CD14-positive monocyte (primary cell): ENCODE measurements at regions not wholly inside any gene's neighbourhood (a gene's known extent, or its start where the extent isn't known, plus 50 kb on each side); places are given as distances from the start of the nearest gene placed in this dataset.

ENCODE experiments used
- DNase-seq, 3 donors: peaks; one replicate each; pipeline ENCODE4 v3.0.0-alpha.2; 2011 to 2022
- H2AFZ ChIP-seq: 2 replicates; pipeline ENCODE4 v1.6.0; 2012; ENCODE audit warnings: mild to moderate bottlenecking, low read depth, low read length, inconsistent platforms; ENCODE audit not compliant: insufficient read depth, poor library complexity, severe bottlenecking
- H3K27ac ChIP-seq, 2 donors: 1 replicate in 1 of 2; 2 replicates in 1 of 2; pipeline ENCODE4 v1.5.1; 2012 to 2013; ENCODE audit warnings: low read length in 2 of 2, control low read depth in 1 of 2, inconsistent platforms in 1 of 2, low read depth in 1 of 2, mild to moderate bottlenecking in 1 of 2
- H3K27me3 ChIP-seq, 2 donors: one replicate each; pipeline versions ENCODE4 v1.6.0 to v1.6.1; 2011 to 2013; ENCODE audit warnings: low read length in 2 of 2; ENCODE audit not compliant: control insufficient read depth in 2 of 2, insufficient read depth in 2 of 2
- H3K36me3 ChIP-seq, 2 donors: replicated peaks in 1 of 2; 1 replicate in 1 of 2; 2 replicates in 1 of 2; pipeline versions ENCODE4 v1.5.1 to v1.6.1; 2012 to 2013; ENCODE audit warnings: low read length in 2 of 2, control low read depth in 1 of 2, inconsistent platforms in 1 of 2, mild to moderate bottlenecking in 1 of 2; ENCODE audit not compliant: insufficient read depth in 2 of 2, control insufficient read depth in 1 of 2
- H3K4me1 ChIP-seq, 2 donors: 1 replicate in 1 of 2; 2 replicates in 1 of 2; pipeline versions ENCODE4 v1.5.1 to v1.6.1; 2012 to 2013; ENCODE audit warnings: low read length in 2 of 2, control low read depth in 1 of 2, inconsistent platforms in 1 of 2, mild to moderate bottlenecking in 1 of 2, moderate library complexity in 1 of 2; ENCODE audit not compliant: insufficient read depth in 2 of 2, control insufficient read depth in 1 of 2
- H3K4me2 ChIP-seq: replicated peaks from 2 replicates; pipeline ENCODE3; 2012; ENCODE audit warnings: low read length, moderate library complexity, mild to moderate bottlenecking; ENCODE audit not compliant: poor library complexity, severe bottlenecking; ENCODE audit errors: extremely low read depth
- H3K4me3 ChIP-seq, 3 experiments: fragments of 200-600 bp in 1 of 3; sonication (generic) in 1 of 3; replicated peaks in 1 of 3; 1 replicate in 2 of 3; 2 replicates in 1 of 3; pipeline ENCODE4 v1.5.1; 2011 to 2013; ENCODE audit warnings: low read length in 3 of 3, mild to moderate bottlenecking in 3 of 3, control low read depth in 2 of 3, low read depth in 2 of 3, inconsistent platforms in 1 of 3, moderate library complexity in 1 of 3
- H3K79me2 ChIP-seq: 2 replicates; pipeline ENCODE4 v1.6.0; 2012; ENCODE audit warnings: mild to moderate bottlenecking, control low read depth, inconsistent platforms, low read length, moderate library complexity; ENCODE audit not compliant: insufficient read depth
- H3K9ac ChIP-seq: 2 replicates; pipeline ENCODE4 v1.6.0; 2017; ENCODE audit warnings: low read length, mild to moderate bottlenecking; ENCODE audit not compliant: insufficient read depth, poor library complexity, severe bottlenecking
- H3K9me3 ChIP-seq, 2 donors: replicated peaks in 1 of 2; 1 replicate in 1 of 2; 2 replicates in 1 of 2; pipeline versions ENCODE4 v1.5.1 to v1.6.1; 2012 to 2013; ENCODE audit warnings: low read length in 2 of 2, control low read depth in 1 of 2; ENCODE audit not compliant: control insufficient read depth in 1 of 2, insufficient read depth in 1 of 2
- H4K20me1 ChIP-seq: 2 replicates; pipeline ENCODE4 v1.6.0; 2012; ENCODE audit warnings: mild to moderate bottlenecking, low read length, control low read depth, moderate library complexity; ENCODE audit not compliant: insufficient read depth
- H3K27ac Mint-ChIP-seq, 7 donors: one replicate each; pipeline ENCODE4 v1.8.0; 2020; ENCODE audit warnings: mild to moderate bottlenecking in 7 of 7, mixed read lengths in 7 of 7, moderate library complexity in 6 of 7, inconsistent platforms in 2 of 7
- H3K27me3 Mint-ChIP-seq, 3 donors: one replicate each; pipeline ENCODE4 v1.8.0; 2021 to 2022; ENCODE audit warnings: low read depth in 3 of 3, mild to moderate bottlenecking in 3 of 3, mixed read lengths in 3 of 3, moderate library complexity in 3 of 3, inconsistent platforms in 1 of 3
- H3K36me3 Mint-ChIP-seq, 2 donors: one replicate each; pipeline ENCODE4 v1.8.0; 2020; ENCODE audit warnings: mixed read lengths in 2 of 2, inconsistent platforms in 1 of 2, mild to moderate bottlenecking in 1 of 2
- H3K4me1 Mint-ChIP-seq: one replicate; pipeline ENCODE4 v1.8.0; 2020; ENCODE audit warnings: mild to moderate bottlenecking, mixed read lengths
- H3K4me3 Mint-ChIP-seq, 2 donors: one replicate each; pipeline ENCODE4 v1.8.0; 2020; ENCODE audit warnings: mild to moderate bottlenecking in 2 of 2, mixed read lengths in 2 of 2, moderate library complexity in 1 of 2
- H3K9me3 Mint-ChIP-seq, 7 donors: one replicate each; pipeline ENCODE4 v1.8.0; 2020 to 2022; ENCODE audit warnings: mixed read lengths in 7 of 7, mild to moderate bottlenecking in 6 of 7, moderate library complexity in 6 of 7, inconsistent platforms in 2 of 7
- WGBS: methylation state at CpG from one replicate; pipeline ENCODE4 v1.1.5; 2013; ENCODE audit warnings: missing lambda C conversion rate; ENCODE audit not compliant: insufficient coverage; 5-methylcytosine and 5-hydroxymethylcytosine counted together
- intact Hi-C, 2 donors: fragments of 100-400 bp; cut with micrococcal nuclease; formaldehyde crosslinking; loops; one replicate each; pipeline versions ENCODE4 v1.15.0 to v1.15.1; 2023
- TF ChIP-seq, protein P1 (sequence below): fragments of 200-600 bp; IDR thresholded peaks from one replicate; pipeline ENCODE4 v1.8.0; 2022; ENCODE audit warnings: antibody characterized with exemption, mild to moderate bottlenecking

DNA sequence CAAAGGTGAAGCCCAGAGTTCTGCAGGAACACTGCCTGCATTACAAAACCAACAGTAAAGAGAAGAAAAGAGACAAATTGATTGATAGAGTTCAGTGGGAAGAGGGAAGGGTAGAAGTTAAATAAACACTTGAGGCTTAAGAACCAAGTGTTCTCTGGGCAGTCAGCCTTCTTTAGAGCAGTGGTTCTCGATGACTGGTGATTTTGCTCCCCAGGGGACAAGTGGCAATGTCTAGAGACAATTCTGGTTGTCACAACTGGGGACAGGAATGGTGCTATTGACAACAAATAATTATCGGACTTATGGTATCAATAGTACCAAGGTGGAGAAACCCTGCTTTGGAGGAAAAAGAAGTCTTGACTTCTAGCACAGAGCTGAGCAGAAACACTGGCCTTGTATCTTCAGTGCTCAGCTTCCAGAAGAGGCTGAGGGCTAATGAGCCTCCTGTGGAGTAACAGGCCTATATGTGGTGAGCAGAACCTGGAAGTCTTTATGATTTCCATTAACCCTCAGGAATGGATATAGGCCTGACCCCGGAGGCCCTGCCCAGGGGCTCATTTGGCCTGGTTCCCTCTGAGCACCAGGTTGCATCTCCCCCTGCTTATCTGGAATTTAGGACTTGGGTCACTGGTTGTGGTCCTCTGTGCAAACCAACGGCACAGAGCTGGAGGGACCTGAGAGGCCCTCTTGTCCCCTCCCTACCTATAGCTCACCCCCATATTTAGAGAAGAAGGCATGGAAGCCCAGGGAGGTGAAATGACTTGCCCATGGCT is 204.6 kb upstream of the PWP1 start:
- no peaks in the 10 kb centered on the region for H3K4me1 Mint-ChIP-seq
- no peaks in the 10 kb centered on the region for H3K79me2 ChIP-seq

DNA sequence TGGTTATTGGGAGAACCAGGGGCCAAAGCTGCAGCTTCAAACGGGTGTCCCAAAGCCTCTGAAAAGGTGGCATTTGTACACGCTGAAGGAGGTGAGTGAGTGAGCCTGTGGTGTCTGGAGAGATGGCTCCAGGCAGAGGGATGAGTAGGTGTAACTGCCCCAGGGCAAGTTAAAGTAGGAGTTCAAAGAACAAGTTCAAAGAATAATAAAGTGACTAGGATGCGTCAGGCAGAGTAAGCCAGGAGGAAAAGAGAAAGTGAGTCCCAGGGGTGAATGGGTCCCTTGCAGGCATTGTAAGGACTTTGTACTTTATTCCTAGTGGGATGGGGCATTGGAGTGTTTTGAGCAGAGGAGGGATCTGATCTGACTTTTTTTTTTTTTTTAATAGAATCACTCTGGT is 201.4 kb upstream of the PWP1 start:
- Histone ChIP-seq H3K27me3 (no peaks in the 10 kb centered on the region), H3K79me2 (no peaks in the 10 kb centered on the region), H2AFZ (no peak overlapping the region), H3K9me3 (no peaks in the 10 kb centered on the region), H4K20me1 (peaks cover 3% of the 10 kb centered on the region), H3K9ac (no peak overlapping the region), H3K4me2 (no peak overlapping the region), H3K27ac (no peak overlapping the region), H3K36me3 (no peaks in the 10 kb centered on the region), H3K4me3 (no peak overlapping the region), H3K4me1 (no peaks in the 10 kb centered on the region)
- H3K9me3 Mint-ChIP-seq: no peaks in the 10 kb centered on the region
- TF ChIP-seq, protein P1, sequence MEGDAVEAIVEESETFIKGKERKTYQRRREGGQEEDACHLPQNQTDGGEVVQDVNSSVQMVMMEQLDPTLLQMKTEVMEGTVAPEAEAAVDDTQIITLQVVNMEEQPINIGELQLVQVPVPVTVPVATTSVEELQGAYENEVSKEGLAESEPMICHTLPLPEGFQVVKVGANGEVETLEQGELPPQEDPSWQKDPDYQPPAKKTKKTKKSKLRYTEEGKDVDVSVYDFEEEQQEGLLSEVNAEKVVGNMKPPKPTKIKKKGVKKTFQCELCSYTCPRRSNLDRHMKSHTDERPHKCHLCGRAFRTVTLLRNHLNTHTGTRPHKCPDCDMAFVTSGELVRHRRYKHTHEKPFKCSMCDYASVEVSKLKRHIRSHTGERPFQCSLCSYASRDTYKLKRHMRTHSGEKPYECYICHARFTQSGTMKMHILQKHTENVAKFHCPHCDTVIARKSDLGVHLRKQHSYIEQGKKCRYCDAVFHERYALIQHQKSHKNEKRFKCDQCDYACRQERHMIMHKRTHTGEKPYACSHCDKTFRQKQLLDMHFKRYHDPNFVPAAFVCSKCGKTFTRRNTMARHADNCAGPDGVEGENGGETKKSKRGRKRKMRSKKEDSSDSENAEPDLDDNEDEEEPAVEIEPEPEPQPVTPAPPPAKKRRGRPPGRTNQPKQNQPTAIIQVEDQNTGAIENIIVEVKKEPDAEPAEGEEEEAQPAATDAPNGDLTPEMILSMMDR: no peak
- no peaks in the 10 kb centered on the region for H3K36me3 Mint-ChIP-seq
- H3K27me3 Mint-ChIP-seq: peaks cover 0 to 3% (median 2%) of the 10 kb centered on the region in 3 donors
- peaks cover 5% of the 10 kb centered on the region for H3K4me1 Mint-ChIP-seq
- 95% methylated on average over 3 of the region's 3 CpGs for WGBS
- H3K4me3 Mint-ChIP-seq: no peak overlapping the region
- no peak overlapping the region for H3K27ac Mint-ChIP-seq
- no peak for DNase-seq
- intact Hi-C loops: no loop called here

More for the DNA sequence above, 204.6 kb upstream of the PWP1 start:
- H4K20me1 ChIP-seq: peaks cover 3% of the 10 kb centered on the region
- no peak overlapping the region for H3K4me3 ChIP-seq
- WGBS: 83% methylated on average over 2 of the region's 4 CpGs
- H2AFZ ChIP-seq: no peak overlapping the region
- no peaks in the 10 kb centered on the region for H3K9me3 Mint-ChIP-seq
- DNase-seq: no peak
- intact Hi-C loops: no loop called here
- no peak overlapping the region for H3K4me2 ChIP-seq
- peaks cover 0 to 3% (median 2%) of the 10 kb centered on the region in 3 donors for H3K27me3 Mint-ChIP-seq
- no peaks in the 10 kb centered on the region for H3K36me3 ChIP-seq
- no peak overlapping the region for H3K27ac Mint-ChIP-seq
- no peaks in the 10 kb centered on the region for H3K27me3 ChIP-seq
- H3K9me3 ChIP-seq: no peaks in the 10 kb centered on the region
- no peaks in the 10 kb centered on the region for H3K4me1 ChIP-seq
- H3K9ac ChIP-seq: no peak overlapping the region
- H3K36me3 Mint-ChIP-seq: no peaks in the 10 kb centered on the region
- H3K4me3 Mint-ChIP-seq: no peak overlapping the region
- no peak overlapping the region for H3K27ac ChIP-seq
- TF ChIP-seq, protein P1: no peak
